ENCODE measurements at regions not wholly inside any gene's neighbourhood (a gene's known extent, or its start where the extent isn't known, plus 50 kb on each side); places are given as distances from the start of the nearest gene placed in this dataset.

GRCh38 chr20:40265825-40266533 lies 423.1 kb downstream of the MAFB start:
- DNase-seq, result no peak

GRCh38 chr20:40262219-40262618 lies 426.8 kb downstream of the MAFB start:
- DNase-seq, result no peak

- no peak for DNase-seq
Measured at GRCh38 chr20:40258931-40259330, 430.1 kb downstream of the MAFB start.

- no peak for DNase-seq
Measured at GRCh38 chr20:40257763-40258162, 431.3 kb downstream of the MAFB start.

GRCh38 chr20:40255365-40255764 lies 433.7 kb downstream of the MAFB start:
- DNase-seq, result no peak

- DNase-seq, result no peak
Measured at GRCh38 chr20:40254023-40254772, 434.8 kb downstream of the MAFB start.

- DNase-seq, result no peak
Measured at GRCh38 chr20:40251284-40251932, 437.6 kb downstream of the MAFB start.

GRCh38 chr20:40249805-40250204 lies 439.2 kb downstream of the MAFB start:
- DNase-seq, result no peak

GRCh38 chr20:40245829-40246228 lies 443.2 kb downstream of the MAFB start:
- no peak for DNase-seq

- DNase-seq, result no peak
Measured at GRCh38 chr20:40244286-40244685, 444.8 kb downstream of the MAFB start.

- no peak for DNase-seq
Measured at GRCh38 chr20:40241596-40242343, 447.3 kb downstream of the MAFB start.

- DNase-seq, result no peak
Measured at GRCh38 chr20:40238511-40238910, 450.5 kb downstream of the MAFB start.

GRCh38 chr20:40234593-40234992 lies 454.4 kb downstream of the MAFB start:
- DNase-seq, result no peak

- DNase-seq, result no peak
Measured at GRCh38 chr20:40233406-40233805, 455.6 kb downstream of the MAFB start.

- no peak for DNase-seq
Measured at GRCh38 chr20:40232756-40233155, 456.3 kb downstream of the MAFB start.

GRCh38 chr20:40232273-40232672 lies 456.8 kb downstream of the MAFB start:
- no peak for DNase-seq

- no peak for DNase-seq
Measured at GRCh38 chr20:40230486-40230885, 458.6 kb downstream of the MAFB start.

GRCh38 chr20:40225596-40225995 lies 463.4 kb downstream of the MAFB start:
- DNase-seq, result no peak

- DNase-seq, result no peak
Measured at GRCh38 chr20:40223810-40224209, 465.2 kb downstream of the MAFB start.

- DNase-seq, result no peak
Measured at GRCh38 chr20:40218971-40219370, 470.1 kb downstream of the MAFB start.

- no peak for DNase-seq
Measured at GRCh38 chr20:40218316-40218969, 470.6 kb downstream of the MAFB start.

- no peak for DNase-seq
Measured at GRCh38 chr20:40207655-40208054, 481.4 kb downstream of the MAFB start.

- DNase-seq, result no peak
Measured at GRCh38 chr20:40205971-40206370, 483.1 kb downstream of the MAFB start.

Measured in NCI-H1105 (cell line).